ENCODE measurements at regions not wholly inside any gene's neighbourhood (a gene's known extent, or its start where the extent isn't known, plus 50 kb on each side); places are given as distances from the start of the nearest gene placed in this dataset.

DNA sequence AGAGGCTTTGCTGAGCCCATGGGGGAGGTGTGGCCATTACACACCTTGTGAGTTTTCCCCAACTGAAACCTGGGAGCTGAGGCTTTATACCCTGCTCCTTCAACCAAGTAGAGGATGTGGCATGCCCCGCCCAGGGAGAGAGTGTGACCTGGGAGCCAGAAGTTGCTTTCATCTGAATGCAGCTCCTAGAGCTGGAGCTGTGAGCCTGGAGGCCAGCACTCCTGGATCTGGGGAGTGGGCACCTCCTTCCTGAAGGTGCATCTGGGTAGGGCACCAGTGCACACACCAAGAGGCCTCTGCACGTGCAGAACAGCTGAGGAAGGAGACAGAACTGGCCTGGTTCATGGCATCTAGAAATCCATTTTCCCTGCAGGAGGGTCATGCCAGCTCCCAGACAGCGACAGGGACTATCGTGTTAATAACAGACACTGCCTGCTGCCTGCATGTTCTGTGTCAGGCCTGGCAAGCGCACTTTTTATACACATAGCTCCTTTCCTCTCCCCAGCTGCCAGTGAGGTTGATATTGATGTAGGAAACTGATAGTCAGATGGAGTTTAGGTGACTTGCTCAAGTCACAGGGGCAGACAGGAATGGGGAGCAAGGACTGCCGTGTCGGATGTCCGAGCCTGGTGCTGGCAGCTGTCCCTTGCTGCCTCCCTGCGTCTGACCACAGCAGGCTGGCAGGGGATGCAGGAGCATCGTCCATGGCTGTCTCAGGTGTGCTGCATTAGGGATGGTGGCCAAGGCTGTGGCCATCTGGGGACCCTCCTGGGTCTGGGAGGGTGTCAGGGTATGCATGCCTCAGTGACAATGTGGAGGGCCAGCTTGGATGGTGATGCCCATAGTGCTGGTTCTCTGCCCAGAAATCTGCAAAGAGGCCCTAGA, 189.9 kb upstream of the CXCL12 start:
- no peak for TF ChIP-seq MTA3 (IDR thresholded peaks at IDR 0.05; ENCODE audit: borderline replicate concordance)
- TF ChIP-seq DIDO1 (tag; IDR thresholded peaks at IDR 0.05; ENCODE audit: low read depth): no peak
- TF ChIP-seq BHLHE40 (IDR thresholded peaks at IDR 0.05; ENCODE audit: low read length): no peak
- no peak for TF ChIP-seq SNIP1 (IDR thresholded peaks at IDR 0.05; ENCODE audit: low read depth)
- TF ChIP-seq, protein P1, sequence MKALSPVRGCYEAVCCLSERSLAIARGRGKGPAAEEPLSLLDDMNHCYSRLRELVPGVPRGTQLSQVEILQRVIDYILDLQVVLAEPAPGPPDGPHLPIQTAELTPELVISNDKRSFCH (CRISPR knock-in tag; IDR thresholded peaks at IDR 0.05): no peak
- TF ChIP-seq, protein P1 (tag; IDR thresholded peaks at IDR 0.05): no peak
- TF ChIP-seq EP300 (IDR thresholded peaks at IDR 0.05; ENCODE audit: low read length): no peak
- TF ChIP-seq TAF1 (IDR thresholded peaks at IDR 0.05; ENCODE audit: control insufficient read depth, extremely low read depth, insufficient read depth, low read length, severe bottlenecking): no peak
- TF ChIP-seq SMC3 (conservative IDR thresholded peaks at IDR 0.05; ENCODE audit: insufficient read depth, low read depth, low read length): no peak
- TF ChIP-seq JUN (IDR thresholded peaks at IDR 0.05; ENCODE audit: borderline replicate concordance, low read depth, low read length): no peak
- TF ChIP-seq JUN (CRISPR knock-in tag; IDR thresholded peaks at IDR 0.05; ENCODE audit: borderline replicate concordance): no peak
- no peak for TF ChIP-seq TCF7L2 (IDR thresholded peaks at IDR 0.05; ENCODE audit: low read depth, low read length)
- TF ChIP-seq ETV6 (IDR thresholded peaks at IDR 0.05; ENCODE audit: borderline replicate concordance in 1 of 2, low read depth in 2 of 2, low read length in 1 of 2): no peak
- TF ChIP-seq ETV6 (CRISPR knock-in tag; IDR thresholded peaks at IDR 0.05; ENCODE audit: borderline replicate concordance): no peak
- TF ChIP-seq THAP7 (CRISPR knock-in tag; IDR thresholded peaks at IDR 0.05): no peak

Data from K562 (cell line).